Prostate gland (tissue), 2 donors: ENCODE measurements at regions not wholly inside any gene's neighbourhood (a gene's known extent, or its start where the extent isn't known, plus 50 kb on each side); places are given as distances from the start of the nearest gene placed in this dataset.

Source experiments
- DNase-seq: peaks from one replicate; pipeline ENCODE4 v3.0.0-alpha.2; 2019; ENCODE audit warnings: low spot score
- H3K27ac ChIP-seq, 2 donors: fragments of 200-600 bp; sonication (generic); 2 replicates each; pipeline ENCODE4 v1.5.1; 2017 to 2019
- H3K27me3 ChIP-seq: fragments of 200-600 bp; sonication (generic); replicated peaks from 2 replicates; pipeline ENCODE4 v1.5.1; 2019; ENCODE audit not compliant: insufficient read depth
- H3K36me3 ChIP-seq, 2 donors: fragments of 200-600 bp; sonication (generic); 1 replicate in 1 of 2; 2 replicates in 1 of 2; pipeline versions ENCODE4 v1.5.1 to v1.8.1; 2017 to 2019
- H3K4me1 ChIP-seq: fragments of 200-600 bp; sonication (generic); replicated peaks from 2 replicates; pipeline ENCODE4 v1.5.1; 2019
- H3K4me3 ChIP-seq, 2 donors: fragments of 200-600 bp; sonication (generic); 2 replicates each; pipeline ENCODE4 v1.5.1; 2017 to 2019
- H3K9me3 ChIP-seq: fragments of 200-600 bp; sonication (generic); 2 replicates; pipeline ENCODE4 v1.5.1; 2017
- CTCF ChIP-seq, 4 experiments: fragments of 200-600 bp in 2 of 4; fragments of 450-650 bp in 2 of 4; sonication (generic) in 2 of 4; IDR thresholded peaks; 1 replicate in 3 of 4; 2 replicates in 1 of 4; pipeline ENCODE4 v1.5.1; 2016 to 2019; ENCODE audit warnings: antibody characterized with exemption in 4 of 4, mild to moderate bottlenecking in 2 of 4, moderate library complexity in 2 of 4
- POLR2A ChIP-seq: fragments of 450-650 bp; IDR thresholded peaks from one replicate; pipeline ENCODE4 v1.6.1; 2016; ENCODE audit warnings: antibody characterized with exemption, mild to moderate bottlenecking
- POLR2AphosphoS5 ChIP-seq: sonication (generic); formaldehyde crosslinking; IDR thresholded peaks from one replicate; pipeline ENCODE4 v1.6.1; 2017; ENCODE audit warnings: antibody characterized with exemption
- WGBS: methylation state at CpG from one replicate; pipeline ENCODE4 v1.1.5; 2018; 5-methylcytosine and 5-hydroxymethylcytosine counted together
- intact Hi-C: fragments of 100-400 bp; cut with DNase I; formaldehyde crosslinking; loops from one replicate; pipeline ENCODE4 v1.14.2; 2022

- DNase-seq, result no peak
- no peak overlapping the region for H3K4me3 ChIP-seq
- 70% methylated on average over 8 of the region's 8 CpGs for WGBS
- no peak for TF ChIP-seq POLR2A
- no peak for TF ChIP-seq POLR2AphosphoS5
- no peak for TF ChIP-seq CTCF (IDR thresholded peaks at IDR 0.05)
- H3K27me3 ChIP-seq, result no peaks in the 10 kb centered on the region
- no peaks in the 10 kb centered on the region for H3K4me1 ChIP-seq
- no peaks in the 10 kb centered on the region for H3K36me3 ChIP-seq
- H3K9me3 ChIP-seq, result no peaks in the 10 kb centered on the region
- intact Hi-C loops, result no loop called here
- H3K27ac ChIP-seq, result no peak overlapping the region
These were observed 329.2 kb upstream of the NPVF start for GRCh38 chr7:25557379-25557917.

GRCh38 chr7:25557930-25558329 lies 329.6 kb upstream of the NPVF start:
- TF ChIP-seq POLR2A (no peak), POLR2AphosphoS5 (no peak), CTCF (IDR thresholded peaks at IDR 0.05) (no peak)
- no peaks in the 10 kb centered on the region for H3K9me3 ChIP-seq
- no peaks in the 10 kb centered on the region for H3K4me1 ChIP-seq
- WGBS, result 70% methylated on average over 4 of the region's 4 CpGs
- H3K4me3 ChIP-seq, result no peak overlapping the region
- no peak for DNase-seq
- intact Hi-C loops, result no loop called here
- H3K36me3 ChIP-seq, result no peaks in the 10 kb centered on the region
- no peaks in the 10 kb centered on the region for H3K27me3 ChIP-seq
- no peak overlapping the region for H3K27ac ChIP-seq

GRCh38 chr7:25558605-25559004 lies 330.3 kb upstream of the NPVF start:
- TF ChIP-seq POLR2AphosphoS5 (no peak), CTCF (IDR thresholded peaks at IDR 0.05) (no peak), POLR2A (no peak)
- no peaks in the 10 kb centered on the region for H3K27me3 ChIP-seq
- no peaks in the 10 kb centered on the region for H3K36me3 ChIP-seq
- 95% methylated on average over 3 of the region's 3 CpGs for WGBS
- intact Hi-C loops, result no loop called here
- no peak for DNase-seq
- H3K27ac ChIP-seq, result no peak overlapping the region
- H3K4me1 ChIP-seq, result no peaks in the 10 kb centered on the region
- no peaks in the 10 kb centered on the region for H3K9me3 ChIP-seq
- no peak overlapping the region for H3K4me3 ChIP-seq

- 83% methylated on average over 16 of the region's 16 CpGs for WGBS
- H3K27ac ChIP-seq, result no peak overlapping the region
- no peaks in the 10 kb centered on the region for H3K36me3 ChIP-seq
- no peak overlapping the region for H3K4me3 ChIP-seq
- H3K9me3 ChIP-seq, result no peaks in the 10 kb centered on the region
- H3K27me3 ChIP-seq, result no peaks in the 10 kb centered on the region
- H3K4me1 ChIP-seq, result no peaks in the 10 kb centered on the region
- DNase-seq, result no peak
- intact Hi-C loops, result no loop called here
- TF ChIP-seq POLR2AphosphoS5 (no peak), CTCF (IDR thresholded peaks at IDR 0.05) (no peak), POLR2A (no peak)
These were observed 331.5 kb upstream of the NPVF start for GRCh38 chr7:25559581-25560367.

GRCh38 chr7:25562673-25563182 lies 334.4 kb upstream of the NPVF start:
- no peak overlapping the region for H3K27ac ChIP-seq
- TF ChIP-seq POLR2AphosphoS5, result no peak
- TF ChIP-seq CTCF (IDR thresholded peaks at IDR 0.05), result no peak
- TF ChIP-seq POLR2A, result no peak
- H3K27me3 ChIP-seq, result no peaks in the 10 kb centered on the region
- no peak for DNase-seq
- whole genome bisulfite sequencing, result 70% methylated on average over 6 of the region's 6 CpGs
- intact Hi-C loops, result no loop called here
- H3K36me3 ChIP-seq, result no peaks in the 10 kb centered on the region
- H3K4me1 ChIP-seq, result no peaks in the 10 kb centered on the region
- no peak overlapping the region for H3K4me3 ChIP-seq
- no peaks in the 10 kb centered on the region for H3K9me3 ChIP-seq
